GM23338 (cell line): ENCODE measurements at regions not wholly inside any gene's neighbourhood (a gene's known extent, or its start where the extent isn't known, plus 50 kb on each side); places are given as distances from the start of the nearest gene placed in this dataset.

Source experiments
- ATAC-seq: fragments of 200-7000 bp; cut with Tn5 transposase; 3 replicates; pipeline ENCODE4 v1.9.1; 2020
- DNase-seq: peaks from one replicate; pipeline ENCODE4 v3.0.0-alpha.2; 2015; ENCODE audit warnings: low spot score
- H2AFZ ChIP-seq: fragments of 200-600 bp; sonication (generic); 2 replicates; pipeline ENCODE4 v1.8.0; 2016; ENCODE audit warnings: antibody characterized with exemption, mild to moderate bottlenecking, moderate library complexity
- H3F3A ChIP-seq: fragments of 200-600 bp; sonication (generic); replicated peaks from 2 replicates; pipeline ENCODE4 v1.8.0; 2017; ENCODE audit warnings: antibody characterized with exemption, mixed run types, low read depth
- H3K27ac ChIP-seq: fragments of 200-600 bp; sonication (generic); 2 replicates; pipeline ENCODE4 v1.6.1; 2016; ENCODE audit warnings: low read depth
- H3K27me3 ChIP-seq: fragments of 200-600 bp; sonication (generic); 2 replicates; pipeline ENCODE4 v1.8.0; 2016; ENCODE audit warnings: mild to moderate bottlenecking, mixed run types, moderate library complexity; ENCODE audit not compliant: insufficient read depth
- H3K36me3 ChIP-seq: fragments of 200-600 bp; sonication (generic); 2 replicates; pipeline ENCODE4 v1.8.0; 2016; ENCODE audit warnings: mild to moderate bottlenecking; ENCODE audit not compliant: insufficient read depth
- H3K4me1 ChIP-seq: fragments of 200-600 bp; sonication (generic); 2 replicates; pipeline ENCODE4 v1.8.0; 2016; ENCODE audit warnings: mild to moderate bottlenecking, moderate library complexity; ENCODE audit not compliant: insufficient read depth
- H3K4me2 ChIP-seq: fragments of 200-600 bp; sonication (generic); 2 replicates; pipeline ENCODE4 v1.7.1; 2017; ENCODE audit warnings: mixed run types
- H3K4me3 ChIP-seq: fragments of 200-600 bp; sonication (generic); 2 replicates; pipeline ENCODE4 v1.6.1; 2016; ENCODE audit warnings: mixed run types
- H3K79me2 ChIP-seq: fragments of 200-600 bp; sonication (generic); replicated peaks from 2 replicates; pipeline ENCODE4 v1.8.0; 2017; ENCODE audit warnings: mild to moderate bottlenecking; ENCODE audit not compliant: insufficient read depth
- H3K9me2 ChIP-seq: fragments of 200-600 bp; sonication (generic); 2 replicates; pipeline ENCODE4 v1.8.0; 2017; ENCODE audit not compliant: insufficient read depth
- H4K20me1 ChIP-seq: fragments of 200-600 bp; sonication (generic); replicated peaks from 2 replicates; pipeline ENCODE4 v1.8.0; 2017; ENCODE audit warnings: mild to moderate bottlenecking; ENCODE audit not compliant: insufficient read depth
- H3K27ac Mint-ChIP-seq: 2 replicates; pipeline ENCODE4 v1.8.0; 2020; ENCODE audit warnings: inconsistent platforms, mild to moderate bottlenecking, moderate library complexity, mixed read lengths
- H3K27me3 Mint-ChIP-seq: 3 replicates; pipeline ENCODE4 v1.8.0; 2022; ENCODE audit warnings: low read depth, mild to moderate bottlenecking, moderate library complexity, mixed read lengths, inconsistent platforms; ENCODE audit not compliant: insufficient read depth, poor library complexity
- H3K36me3 Mint-ChIP-seq: 3 replicates; pipeline ENCODE4 v1.8.0; 2021; ENCODE audit warnings: low read depth, mild to moderate bottlenecking, inconsistent platforms, moderate library complexity, mixed read lengths
- H3K4me1 Mint-ChIP-seq: 3 replicates; pipeline ENCODE4 v1.8.0; 2020; ENCODE audit warnings: mild to moderate bottlenecking, inconsistent platforms, mixed read lengths
- H3K4me3 Mint-ChIP-seq: 3 replicates; pipeline ENCODE4 v1.8.0; 2021; ENCODE audit warnings: moderate library complexity, mild to moderate bottlenecking, inconsistent platforms, mixed read lengths
- H3K9me3 Mint-ChIP-seq: 3 replicates; pipeline ENCODE4 v1.8.0; 2020; ENCODE audit warnings: moderate library complexity, mild to moderate bottlenecking, inconsistent platforms, mixed read lengths
- CREB1 ChIP-seq: fragments of 250-450 bp; sonication (Bioruptor Pico); IDR thresholded peaks from 2 replicates; pipeline ENCODE4 v1.5.0; 2020; ENCODE audit warnings: low read depth, mild to moderate bottlenecking, moderate library complexity
- CTCF ChIP-seq, 2 experiments: fragments of 200-600 bp in 1 of 2; sonication (generic) in 1 of 2; conservative IDR thresholded peaks; 2 replicates each; pipeline versions ENCODE4 v1.5.1 to v1.6.1; 2016 to 2017; ENCODE audit warnings: antibody characterized with exemption in 2 of 2, low read depth in 2 of 2, mild to moderate bottlenecking in 2 of 2, moderate library complexity in 1 of 2
- ETS1 ChIP-seq: IDR thresholded peaks from 2 replicates; pipeline ENCODE4 v1.6.1; 2016; ENCODE audit warnings: antibody characterized with exemption
- EZH2 ChIP-seq: fragments of 200-600 bp; sonication (generic); IDR thresholded peaks from one replicate; pipeline ENCODE4 v1.8.0; 2017; ENCODE audit warnings: antibody characterized with exemption, mild to moderate bottlenecking, low read depth; ENCODE audit not compliant: unreplicated experiment
- EZH2phosphoT487 ChIP-seq: fragments of 200-600 bp; sonication (generic); IDR thresholded peaks from one replicate; pipeline ENCODE4 v1.8.1; 2018; ENCODE audit warnings: antibody characterized with exemption; ENCODE audit not compliant: unreplicated experiment
- JUNB ChIP-seq: IDR thresholded peaks from one replicate; pipeline ENCODE4 v1.6.1; 2016; ENCODE audit warnings: antibody characterized with exemption; ENCODE audit not compliant: unreplicated experiment
- NANOG ChIP-seq: IDR thresholded peaks from 2 replicates; pipeline ENCODE4 v1.6.1; 2016; ENCODE audit warnings: antibody characterized with exemption, borderline replicate concordance
- POLR2AphosphoS5 ChIP-seq: IDR thresholded peaks from 2 replicates; pipeline ENCODE4 v1.6.1; 2016; ENCODE audit warnings: antibody characterized with exemption, low read depth
- REST ChIP-seq: IDR thresholded peaks from one replicate; pipeline ENCODE4 v1.6.1; 2018; ENCODE audit warnings: antibody characterized with exemption; ENCODE audit not compliant: unreplicated experiment
- STAT1 ChIP-seq: IDR thresholded peaks from one replicate; pipeline ENCODE4 v1.6.1; 2016; ENCODE audit warnings: antibody characterized with exemption; ENCODE audit not compliant: unreplicated experiment
- ZNF114 ChIP-seq: fragments of 250-450 bp; sonication (Bioruptor Pico); IDR thresholded peaks from 2 replicates; pipeline ENCODE4 v1.5.0; 2020; ENCODE audit warnings: mild to moderate bottlenecking, moderate library complexity
- ZNF331 ChIP-seq: fragments of 250-450 bp; sonication (Bioruptor Pico); IDR thresholded peaks from 2 replicates; pipeline ENCODE4 v1.5.0; 2020; ENCODE audit warnings: low read depth, mild to moderate bottlenecking, moderate library complexity
- TF ChIP-seq, protein P1 (sequence below): fragments of 250-450 bp; sonication (Bioruptor Pico); IDR thresholded peaks from 2 replicates; pipeline ENCODE4 v1.5.0; 2020; ENCODE audit warnings: mild to moderate bottlenecking, moderate library complexity

DNA sequence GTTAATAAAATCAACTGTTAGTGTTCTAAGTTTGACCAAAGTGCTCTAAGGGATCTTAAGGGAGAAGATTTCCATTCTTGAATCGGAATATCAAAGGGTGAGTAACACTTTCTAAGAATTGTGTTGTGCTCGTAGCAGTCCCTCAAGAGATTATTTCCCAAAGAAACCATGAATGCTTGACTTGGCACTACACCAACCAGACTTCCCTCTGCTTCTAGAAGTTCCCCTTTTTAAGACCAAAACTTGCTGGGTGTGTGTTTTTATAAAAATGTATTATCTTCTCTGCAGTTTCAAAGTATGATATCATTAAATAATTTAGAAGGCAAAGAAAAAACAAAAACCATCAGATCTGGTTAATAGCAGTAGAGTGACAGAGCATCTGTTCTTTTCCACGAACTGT is 522.0 kb upstream of the FAM98A start:
- H3K4me1 ChIP-seq = no peaks in the 10 kb centered on the region
- Mint-ChIP-seq H3K4me1 (no peaks in the 10 kb centered on the region), H3K4me3 (no peak overlapping the region), H3K9me3 (peaks cover 8% of the 10 kb centered on the region; the same call in 2 of the 3 replicates), H3K36me3 (0 out of 3 replicates have a peak, but pooled peaks cover 2% of the 10 kb centered on the region), H3K27ac (no peak overlapping the region), H3K27me3 (peaks cover 6% of the 10 kb centered on the region)
- TF ChIP-seq EZH2 = no peak
- TF ChIP-seq JUNB = no peak
- no peak for TF ChIP-seq ZNF331 (CRISPR knock-in tag)
- TF ChIP-seq CREB1 (CRISPR knock-in tag) = no peak
- TF ChIP-seq, protein P1, sequence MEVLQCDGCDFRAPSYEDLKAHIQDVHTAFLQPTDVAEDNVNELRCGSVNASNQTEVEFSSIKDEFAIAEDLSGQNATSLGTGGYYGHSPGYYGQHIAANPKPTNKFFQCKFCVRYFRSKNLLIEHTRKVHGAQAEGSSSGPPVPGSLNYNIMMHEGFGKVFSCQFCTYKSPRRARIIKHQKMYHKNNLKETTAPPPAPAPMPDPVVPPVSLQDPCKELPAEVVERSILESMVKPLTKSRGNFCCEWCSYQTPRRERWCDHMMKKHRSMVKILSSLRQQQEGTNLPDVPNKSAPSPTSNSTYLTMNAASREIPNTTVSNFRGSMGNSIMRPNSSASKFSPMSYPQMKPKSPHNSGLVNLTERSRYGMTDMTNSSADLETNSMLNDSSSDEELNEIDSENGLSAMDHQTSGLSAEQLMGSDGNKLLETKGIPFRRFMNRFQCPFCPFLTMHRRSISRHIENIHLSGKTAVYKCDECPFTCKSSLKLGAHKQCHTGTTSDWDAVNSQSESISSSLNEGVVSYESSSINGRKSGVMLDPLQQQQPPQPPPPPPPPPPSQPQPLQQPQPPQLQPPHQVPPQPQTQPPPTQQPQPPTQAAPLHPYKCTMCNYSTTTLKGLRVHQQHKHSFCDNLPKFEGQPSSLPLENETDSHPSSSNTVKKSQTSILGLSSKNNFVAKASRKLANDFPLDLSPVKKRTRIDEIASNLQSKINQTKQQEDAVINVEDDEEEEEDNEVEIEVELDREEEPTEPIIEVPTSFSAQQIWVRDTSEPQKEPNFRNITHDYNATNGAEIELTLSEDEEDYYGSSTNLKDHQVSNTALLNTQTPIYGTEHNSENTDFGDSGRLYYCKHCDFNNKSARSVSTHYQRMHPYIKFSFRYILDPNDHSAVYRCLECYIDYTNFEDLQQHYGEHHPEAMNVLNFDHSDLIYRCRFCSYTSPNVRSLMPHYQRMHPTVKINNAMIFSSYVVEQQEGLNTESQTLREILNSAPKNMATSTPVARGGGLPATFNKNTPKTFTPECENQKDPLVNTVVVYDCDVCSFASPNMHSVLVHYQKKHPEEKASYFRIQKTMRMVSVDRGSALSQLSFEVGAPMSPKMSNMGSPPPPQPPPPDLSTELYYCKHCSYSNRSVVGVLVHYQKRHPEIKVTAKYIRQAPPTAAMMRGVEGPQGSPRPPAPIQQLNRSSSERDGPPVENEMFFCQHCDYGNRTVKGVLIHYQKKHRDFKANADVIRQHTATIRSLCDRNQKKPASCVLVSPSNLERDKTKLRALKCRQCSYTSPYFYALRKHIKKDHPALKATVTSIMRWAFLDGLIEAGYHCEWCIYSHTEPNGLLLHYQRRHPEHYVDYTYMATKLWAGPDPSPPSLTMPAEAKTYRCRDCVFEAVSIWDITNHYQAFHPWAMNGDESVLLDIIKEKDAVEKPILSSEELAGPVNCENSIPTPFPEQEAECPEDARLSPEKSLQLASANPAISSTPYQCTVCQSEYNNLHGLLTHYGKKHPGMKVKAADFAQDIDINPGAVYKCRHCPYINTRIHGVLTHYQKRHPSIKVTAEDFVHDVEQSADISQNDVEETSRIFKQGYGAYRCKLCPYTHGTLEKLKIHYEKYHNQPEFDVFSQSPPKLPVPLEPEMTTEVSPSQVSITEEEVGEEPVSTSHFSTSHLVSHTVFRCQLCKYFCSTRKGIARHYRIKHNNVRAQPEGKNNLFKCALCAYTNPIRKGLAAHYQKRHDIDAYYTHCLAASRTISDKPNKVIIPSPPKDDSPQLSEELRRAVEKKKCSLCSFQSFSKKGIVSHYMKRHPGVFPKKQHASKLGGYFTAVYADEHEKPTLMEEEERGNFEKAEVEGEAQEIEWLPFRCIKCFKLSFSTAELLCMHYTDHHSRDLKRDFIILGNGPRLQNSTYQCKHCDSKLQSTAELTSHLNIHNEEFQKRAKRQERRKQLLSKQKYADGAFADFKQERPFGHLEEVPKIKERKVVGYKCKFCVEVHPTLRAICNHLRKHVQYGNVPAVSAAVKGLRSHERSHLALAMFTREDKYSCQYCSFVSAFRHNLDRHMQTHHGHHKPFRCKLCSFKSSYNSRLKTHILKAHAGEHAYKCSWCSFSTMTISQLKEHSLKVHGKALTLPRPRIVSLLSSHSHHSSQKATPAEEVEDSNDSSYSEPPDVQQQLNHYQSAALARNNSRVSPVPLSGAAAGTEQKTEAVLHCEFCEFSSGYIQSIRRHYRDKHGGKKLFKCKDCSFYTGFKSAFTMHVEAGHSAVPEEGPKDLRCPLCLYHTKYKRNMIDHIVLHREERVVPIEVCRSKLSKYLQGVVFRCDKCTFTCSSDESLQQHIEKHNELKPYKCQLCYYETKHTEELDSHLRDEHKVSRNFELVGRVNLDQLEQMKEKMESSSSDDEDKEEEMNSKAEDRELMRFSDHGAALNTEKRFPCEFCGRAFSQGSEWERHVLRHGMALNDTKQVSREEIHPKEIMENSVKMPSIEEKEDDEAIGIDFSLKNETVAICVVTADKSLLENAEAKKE (CRISPR knock-in tag) = no peak
- TF ChIP-seq ETS1 = no peak
- no peak for TF ChIP-seq REST
- no peak for TF ChIP-seq POLR2AphosphoS5
- TF ChIP-seq CTCF (conservative IDR thresholded peaks at IDR 0.05; ENCODE audit: low read depth in 2 of 2) = no peak
- no peak for TF ChIP-seq ZNF114 (CRISPR knock-in tag)
- TF ChIP-seq EZH2phosphoT487 = no peak
- no peak for TF ChIP-seq NANOG
- no peak for TF ChIP-seq STAT1
- DNase-seq (no peak), ATAC-seq (no peak)
- H3K4me3 ChIP-seq = no peak overlapping the region
- H2AFZ ChIP-seq = no peak overlapping the region
- no peaks in the 10 kb centered on the region; the same call in 1 of the 2 replicates for H3K36me3 ChIP-seq
- no peaks in the 10 kb centered on the region for H3F3A ChIP-seq
- H3K27ac ChIP-seq = no peak overlapping the region
- H3K79me2 ChIP-seq = no peaks in the 10 kb centered on the region
- no peak overlapping the region for H3K4me2 ChIP-seq
- no peaks in the 10 kb centered on the region for H4K20me1 ChIP-seq
- H3K9me2 ChIP-seq = peaks cover 18% of the 10 kb centered on the region; the same call in 1 of the 2 replicates
- H3K27me3 ChIP-seq = no peaks in the 10 kb centered on the region
